DMS53 (cell line): ENCODE measurements at regions not wholly inside any gene's neighbourhood (a gene's known extent, or its start where the extent isn't known, plus 50 kb on each side); places are given as distances from the start of the nearest gene placed in this dataset.

Source experiments
- DNase-seq: peaks from one replicate; lab custom pipeline; 2025; lab: John Stamatoyannopoulos, UW

GRCh38 chr10:4775808-4776207, 50.2 kb upstream of the AKR1E2 start:
- DNase-seq = no peak

- DNase-seq = no peak
Observed at GRCh38 chr10:4772202-4772570, 53.8 kb upstream of the AKR1E2 start.

GRCh38 chr10:4771554-4772201, 54.3 kb upstream of the AKR1E2 start:
- DNase-seq = no peak

- peak; percentile 58 for DNase-seq
Observed at GRCh38 chr10:4770801-4771553, 55.0 kb upstream of the AKR1E2 start.

- DNase-seq = no peak
Observed at GRCh38 chr10:4768416-4768815, 57.6 kb upstream of the AKR1E2 start.

DNA sequence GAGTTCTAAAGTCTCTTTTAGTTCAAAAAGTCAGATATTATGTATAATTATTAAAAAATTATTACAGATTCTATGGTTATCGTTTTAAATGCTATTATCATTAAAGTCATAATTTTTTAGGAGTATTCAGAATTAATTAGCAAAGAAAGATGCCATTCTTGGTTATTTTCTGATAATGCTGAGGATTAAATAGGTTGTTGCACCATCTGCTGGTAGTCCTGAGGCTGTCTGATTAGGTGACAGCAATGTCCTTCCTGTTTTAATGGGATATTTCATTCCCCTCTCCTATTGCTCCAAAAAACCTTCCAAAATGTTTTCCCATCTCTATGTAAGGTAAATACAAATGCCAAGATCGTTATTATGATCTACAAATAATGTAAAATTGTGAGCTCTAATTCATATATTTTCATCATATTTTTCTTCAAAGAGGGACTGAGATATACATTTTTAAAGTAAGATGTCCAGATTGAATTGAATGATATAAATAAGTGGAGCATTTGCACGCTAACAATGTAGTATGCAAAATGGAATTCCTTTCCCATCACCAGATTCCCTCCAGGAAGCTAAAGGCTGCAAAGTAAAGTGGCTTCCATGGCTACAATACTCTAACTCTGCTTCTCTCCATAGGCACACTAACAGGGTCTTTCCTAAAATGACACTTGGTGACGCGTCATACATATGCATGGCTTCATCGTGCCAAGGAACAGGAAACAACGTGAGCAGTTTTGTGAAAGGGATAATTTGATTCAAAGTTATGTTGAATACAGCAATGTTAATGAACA, 58.8 kb upstream of the AKR1E2 start:
- peak; percentile 54 for DNase-seq

DNA sequence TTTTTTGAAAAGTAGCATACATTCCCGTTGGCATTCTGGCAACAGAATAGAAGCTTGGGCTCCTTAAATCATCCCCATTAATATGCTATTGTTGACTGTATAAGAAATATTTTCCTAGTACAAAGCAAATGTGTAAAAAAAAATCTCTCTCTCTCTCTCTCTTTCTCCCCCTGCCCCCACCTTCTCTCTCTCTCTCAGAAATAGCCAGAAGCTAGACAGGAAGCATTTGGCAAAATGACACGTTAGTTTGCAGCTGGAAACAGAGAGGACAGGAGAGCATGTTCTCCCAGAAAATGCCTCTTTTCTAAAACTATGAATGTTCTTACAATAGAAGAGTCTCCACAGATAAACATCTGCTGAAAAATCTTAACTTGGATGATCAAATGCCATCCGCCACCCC, 59.6 kb upstream of the AKR1E2 start:
- no peak for DNase-seq

GRCh38 chr10:4765428-4765827, 60.6 kb upstream of the AKR1E2 start:
- DNase-seq = no peak

- no peak for DNase-seq
Observed at GRCh38 chr10:4763960-4764428, 62.0 kb upstream of the AKR1E2 start.

GRCh38 chr10:4763513-4763912, 62.5 kb upstream of the AKR1E2 start:
- no peak for DNase-seq

- DNase-seq = no peak
Observed at GRCh38 chr10:4758256-4758655, 67.8 kb upstream of the AKR1E2 start.

GRCh38 chr10:4755286-4755989, 70.6 kb upstream of the AKR1E2 start:
- DNase-seq = no peak

DNA sequence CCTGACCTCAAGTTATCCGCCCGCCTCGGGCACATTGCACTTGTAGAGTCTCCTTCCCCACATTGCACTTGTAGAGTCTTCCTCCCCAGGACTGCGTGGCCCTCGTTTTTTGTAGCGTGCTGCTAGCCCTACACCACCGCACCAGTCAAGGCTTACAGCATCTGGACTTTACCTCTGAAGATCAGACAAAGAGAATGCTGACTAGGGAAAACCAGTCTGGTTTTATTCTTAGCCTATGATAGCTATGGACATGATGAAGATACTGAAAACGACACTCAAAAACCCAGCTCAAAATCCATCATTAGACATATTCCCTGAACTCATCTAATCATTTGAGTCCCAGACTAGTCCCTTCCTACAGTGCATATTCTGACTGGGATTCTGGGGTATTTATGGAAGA, 71.9 kb upstream of the AKR1E2 start:
- no peak for DNase-seq

GRCh38 chr10:4751211-4751610, 74.8 kb upstream of the AKR1E2 start:
- DNase-seq = no peak

DNA sequence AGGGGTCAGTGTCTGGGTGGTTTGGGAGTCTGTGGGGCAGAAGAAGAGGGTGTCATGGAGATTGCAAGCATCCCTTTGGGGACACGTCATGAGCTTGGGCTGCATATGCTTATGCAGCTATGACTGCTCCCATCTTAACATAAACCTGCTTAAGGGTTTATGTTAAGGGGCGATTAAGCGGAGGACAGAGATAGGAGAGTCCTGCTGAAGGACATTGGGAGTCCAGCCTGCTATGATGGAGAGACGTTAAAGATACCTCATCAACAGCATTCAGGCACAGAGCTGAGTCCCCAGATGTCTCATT, 76.8 kb upstream of the AKR1E2 start:
- no peak for DNase-seq

DNA sequence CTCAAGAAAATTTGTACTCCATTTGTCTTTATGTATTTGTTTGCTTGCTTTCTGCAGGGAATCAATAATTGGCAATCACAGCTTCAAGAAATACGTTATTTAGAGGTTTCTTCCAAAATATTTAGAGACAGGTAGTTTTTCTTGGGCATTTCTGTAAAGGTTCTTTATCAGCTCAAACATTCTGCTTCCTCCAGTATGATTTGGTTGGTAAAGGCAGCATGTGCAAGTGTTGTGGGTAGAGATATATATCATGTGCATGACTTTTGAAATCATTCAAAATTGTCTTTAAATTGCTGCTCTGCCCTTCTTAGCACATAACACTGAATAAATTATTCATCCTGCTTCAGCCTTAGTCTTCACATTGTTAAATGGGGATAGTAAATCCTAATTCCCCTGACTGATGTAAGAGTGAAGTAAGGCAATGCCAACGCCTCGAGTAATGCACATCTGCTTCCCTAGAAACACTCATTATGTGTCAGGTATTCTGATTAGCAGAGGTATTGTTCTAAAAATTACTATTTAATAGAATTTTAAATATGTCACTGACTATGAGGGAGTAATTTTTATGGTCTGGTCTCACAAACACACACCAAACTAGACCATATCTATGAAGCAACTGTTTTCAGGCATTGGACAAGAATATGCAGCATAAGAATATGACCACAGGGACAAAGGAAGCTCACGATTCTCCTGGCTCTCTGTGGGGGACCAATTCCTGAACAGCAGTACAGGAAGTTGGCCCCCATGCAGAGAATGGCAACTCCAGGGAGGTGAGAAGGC, 77.3 kb upstream of the AKR1E2 start:
- DNase-seq = no peak

DNA sequence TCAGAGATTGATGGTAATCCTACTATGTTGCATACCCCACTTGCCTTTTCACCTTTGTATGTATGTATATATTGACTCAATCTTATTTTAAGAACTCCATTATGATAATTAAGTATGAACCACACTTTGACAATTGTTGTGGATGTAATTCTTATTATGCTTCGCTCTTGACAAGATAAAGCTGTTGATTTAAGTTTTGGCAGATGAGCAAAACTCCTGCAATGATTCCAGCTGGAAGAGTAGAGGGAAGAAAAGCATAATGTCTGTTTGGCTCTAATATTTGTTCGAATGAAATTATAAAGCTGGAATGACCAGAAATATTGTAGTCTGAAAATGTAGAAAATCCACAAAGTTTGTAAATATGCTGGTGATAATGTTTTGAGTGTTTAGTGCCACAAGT, 83.8 kb upstream of the AKR1E2 start:
- DNase-seq = no peak

- no peak for DNase-seq
Observed at GRCh38 chr10:4740471-4740870, 85.5 kb upstream of the AKR1E2 start.

GRCh38 chr10:4736608-4737007, 89.4 kb upstream of the AKR1E2 start:
- peak; percentile 18 for DNase-seq

DNA sequence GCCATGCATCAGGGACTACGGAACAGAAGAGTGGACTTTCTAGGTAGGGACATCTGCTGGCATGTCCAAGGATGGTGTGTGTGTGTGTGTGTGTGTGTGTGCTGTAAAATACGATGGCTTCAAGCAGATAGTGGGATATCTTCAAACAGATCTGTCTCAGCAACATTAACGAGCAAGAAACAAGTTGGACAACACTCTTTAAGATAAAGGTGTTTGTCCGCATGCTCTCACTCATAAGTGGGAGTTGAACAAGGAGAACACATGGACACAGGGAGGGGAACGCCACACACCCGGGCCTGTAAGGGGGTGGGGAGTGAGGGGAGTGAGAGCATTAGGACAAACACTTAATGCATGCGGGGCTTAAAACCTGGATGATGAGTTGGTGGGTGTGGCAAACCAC, 89.8 kb upstream of the AKR1E2 start:
- no peak for DNase-seq

- DNase-seq = no peak
Observed at GRCh38 chr10:4733843-4734224, 92.2 kb upstream of the AKR1E2 start.
